ENCODE measurements at regions not wholly inside any gene's neighbourhood (a gene's known extent, or its start where the extent isn't known, plus 50 kb on each side); places are given as distances from the start of the nearest gene placed in this dataset.

GRCh38 chr18:78531637-78532036 is 448.0 kb upstream of the SALL3 start:
- Histone ChIP-seq H3K27me3 (replicated peaks; ENCODE audit: control insufficient read depth, insufficient read depth, low read length) (no peaks in the 10 kb centered on the region), H3K36me3 (ENCODE audit: control insufficient read depth, insufficient read depth, low read length, severe bottlenecking) (no peaks in the 10 kb centered on the region), H3K9me3 (ENCODE audit: control insufficient read depth, low read length) (no peaks in the 10 kb centered on the region), H3K4me3 (ENCODE audit: low read length) (no peak overlapping the region), H3K9ac (ENCODE audit: low read length) (no peak overlapping the region), H3K4me1 (ENCODE audit: control insufficient read depth, insufficient read depth, low read length) (no peaks in the 10 kb centered on the region)
- DNase-seq (ENCODE audit: low read depth), result no peak

- no peaks in the 10 kb centered on the region for H3K9me3 ChIP-seq (ENCODE audit: control insufficient read depth, low read length)
- DNase-seq (ENCODE audit: low read depth), result no peak
- H3K9ac ChIP-seq (ENCODE audit: low read length), result no peak overlapping the region
- H3K4me3 ChIP-seq (ENCODE audit: low read length), result no peak overlapping the region
- no peaks in the 10 kb centered on the region for H3K27me3 ChIP-seq (replicated peaks; ENCODE audit: control insufficient read depth, insufficient read depth, low read length)
- no peaks in the 10 kb centered on the region for H3K36me3 ChIP-seq (ENCODE audit: control insufficient read depth, insufficient read depth, low read length, severe bottlenecking)
- H3K4me1 ChIP-seq (ENCODE audit: control insufficient read depth, insufficient read depth, low read length), result no peaks in the 10 kb centered on the region
Measured at GRCh38 chr18:78538669-78539440, 440.8 kb upstream of the SALL3 start.

- Histone ChIP-seq H3K9ac (ENCODE audit: low read length) (no peak overlapping the region), H3K27me3 (replicated peaks; ENCODE audit: control insufficient read depth, insufficient read depth, low read length) (no peaks in the 10 kb centered on the region), H3K36me3 (ENCODE audit: control insufficient read depth, insufficient read depth, low read length, severe bottlenecking) (no peaks in the 10 kb centered on the region), H3K4me3 (ENCODE audit: low read length) (no peak overlapping the region), H3K4me1 (ENCODE audit: control insufficient read depth, insufficient read depth, low read length) (no peaks in the 10 kb centered on the region), H3K9me3 (ENCODE audit: control insufficient read depth, low read length) (no peaks in the 10 kb centered on the region)
- no peak for DNase-seq (ENCODE audit: low read depth)
Measured at GRCh38 chr18:78540636-78541529, 438.7 kb upstream of the SALL3 start.

GRCh38 chr18:78542204-78542603 is 437.4 kb upstream of the SALL3 start:
- no peak for DNase-seq (ENCODE audit: low read depth)
- H3K27me3 ChIP-seq (replicated peaks; ENCODE audit: control insufficient read depth, insufficient read depth, low read length), result no peaks in the 10 kb centered on the region
- no peaks in the 10 kb centered on the region for H3K9me3 ChIP-seq (ENCODE audit: control insufficient read depth, low read length)
- H3K4me1 ChIP-seq (ENCODE audit: control insufficient read depth, insufficient read depth, low read length), result no peaks in the 10 kb centered on the region
- no peak overlapping the region for H3K9ac ChIP-seq (ENCODE audit: low read length)
- no peak overlapping the region for H3K4me3 ChIP-seq (ENCODE audit: low read length)
- no peaks in the 10 kb centered on the region for H3K36me3 ChIP-seq (ENCODE audit: control insufficient read depth, insufficient read depth, low read length, severe bottlenecking)

- H3K27me3 ChIP-seq (replicated peaks; ENCODE audit: control insufficient read depth, insufficient read depth, low read length), result no peaks in the 10 kb centered on the region
- DNase-seq (ENCODE audit: low read depth), result no peak
Measured at GRCh38 chr18:78543201-78543725, 436.4 kb upstream of the SALL3 start.

GRCh38 chr18:78546281-78546680 is 433.3 kb upstream of the SALL3 start:
- Histone ChIP-seq H3K9me3 (ENCODE audit: control insufficient read depth, low read length) (no peaks in the 10 kb centered on the region), H3K4me1 (ENCODE audit: control insufficient read depth, insufficient read depth, low read length) (no peaks in the 10 kb centered on the region), H3K4me3 (ENCODE audit: low read length) (no peak overlapping the region), H3K9ac (ENCODE audit: low read length) (no peak overlapping the region), H3K27me3 (replicated peaks; ENCODE audit: control insufficient read depth, insufficient read depth, low read length) (no peaks in the 10 kb centered on the region), H3K36me3 (ENCODE audit: control insufficient read depth, insufficient read depth, low read length, severe bottlenecking) (no peaks in the 10 kb centered on the region)
- DNase-seq (ENCODE audit: low read depth), result no peak

More at GRCh38 chr18:78543201-78543725, 436.4 kb upstream of the SALL3 start:
- no peak overlapping the region for H3K9ac ChIP-seq (ENCODE audit: low read length)
- no peaks in the 10 kb centered on the region for H3K36me3 ChIP-seq (ENCODE audit: control insufficient read depth, insufficient read depth, low read length, severe bottlenecking)
- H3K4me1 ChIP-seq (ENCODE audit: control insufficient read depth, insufficient read depth, low read length), result no peaks in the 10 kb centered on the region
- H3K4me3 ChIP-seq (ENCODE audit: low read length), result no peak overlapping the region
- H3K9me3 ChIP-seq (ENCODE audit: control insufficient read depth, low read length), result no peaks in the 10 kb centered on the region

- Histone ChIP-seq H3K9me3 (ENCODE audit: control insufficient read depth, low read length) (no peaks in the 10 kb centered on the region), H3K4me1 (ENCODE audit: control insufficient read depth, insufficient read depth, low read length) (no peaks in the 10 kb centered on the region), H3K4me3 (ENCODE audit: low read length) (no peak overlapping the region), H3K36me3 (ENCODE audit: control insufficient read depth, insufficient read depth, low read length, severe bottlenecking) (no peaks in the 10 kb centered on the region), H3K27me3 (replicated peaks; ENCODE audit: control insufficient read depth, insufficient read depth, low read length) (no peaks in the 10 kb centered on the region), H3K9ac (ENCODE audit: low read length) (no peak overlapping the region)
- no peak for DNase-seq (ENCODE audit: low read depth)
Measured at GRCh38 chr18:78547817-78548216, 431.8 kb upstream of the SALL3 start.

- H3K36me3 ChIP-seq (ENCODE audit: control insufficient read depth, insufficient read depth, low read length, severe bottlenecking), result no peaks in the 10 kb centered on the region
- H3K9me3 ChIP-seq (ENCODE audit: control insufficient read depth, low read length), result peaks cover under 1% of the 10 kb centered on the region
- no peaks in the 10 kb centered on the region for H3K4me1 ChIP-seq (ENCODE audit: control insufficient read depth, insufficient read depth, low read length)
- DNase-seq (ENCODE audit: low read depth), result no peak
- no peak overlapping the region for H3K4me3 ChIP-seq (ENCODE audit: low read length)
- H3K27me3 ChIP-seq (replicated peaks; ENCODE audit: control insufficient read depth, insufficient read depth, low read length), result no peaks in the 10 kb centered on the region
- H3K9ac ChIP-seq (ENCODE audit: low read length), result no peak overlapping the region
Measured at GRCh38 chr18:78548261-78549058, 431.2 kb upstream of the SALL3 start.

- DNase-seq (ENCODE audit: low read depth), result no peak
- H3K27me3 ChIP-seq (replicated peaks; ENCODE audit: control insufficient read depth, insufficient read depth, low read length), result no peaks in the 10 kb centered on the region
- no peaks in the 10 kb centered on the region for H3K36me3 ChIP-seq (ENCODE audit: control insufficient read depth, insufficient read depth, low read length, severe bottlenecking)
- H3K4me1 ChIP-seq (ENCODE audit: control insufficient read depth, insufficient read depth, low read length), result no peaks in the 10 kb centered on the region
- no peak overlapping the region for H3K4me3 ChIP-seq (ENCODE audit: low read length)
- no peak overlapping the region for H3K9ac ChIP-seq (ENCODE audit: low read length)
- H3K9me3 ChIP-seq (ENCODE audit: control insufficient read depth, low read length), result peaks cover 11% of the 10 kb centered on the region
Measured at GRCh38 chr18:78549971-78550370, 429.6 kb upstream of the SALL3 start.

GRCh38 chr18:78554944-78555608 is 424.5 kb upstream of the SALL3 start:
- peaks cover 14% of the 10 kb centered on the region for H3K9me3 ChIP-seq (ENCODE audit: control insufficient read depth, low read length)
- no peak for DNase-seq (ENCODE audit: low read depth)

More at GRCh38 chr18:78554944-78555608, 424.5 kb upstream of the SALL3 start:
- Histone ChIP-seq H3K36me3 (ENCODE audit: control insufficient read depth, insufficient read depth, low read length, severe bottlenecking) (no peaks in the 10 kb centered on the region), H3K9ac (ENCODE audit: low read length) (no peak overlapping the region), H3K27me3 (replicated peaks; ENCODE audit: control insufficient read depth, insufficient read depth, low read length) (no peaks in the 10 kb centered on the region), H3K4me3 (ENCODE audit: low read length) (no peak overlapping the region), H3K4me1 (ENCODE audit: control insufficient read depth, insufficient read depth, low read length) (no peaks in the 10 kb centered on the region)
